ENCODE measurements at regions not wholly inside any gene's neighbourhood (a gene's known extent, or its start where the extent isn't known, plus 50 kb on each side); places are given as distances from the start of the nearest gene placed in this dataset.
"Not testable (repeated sequence)": the region's sequence is repeated elsewhere in the genome, so short reads cannot be mapped to it uniquely, and the experiment has no call there.

DNA sequence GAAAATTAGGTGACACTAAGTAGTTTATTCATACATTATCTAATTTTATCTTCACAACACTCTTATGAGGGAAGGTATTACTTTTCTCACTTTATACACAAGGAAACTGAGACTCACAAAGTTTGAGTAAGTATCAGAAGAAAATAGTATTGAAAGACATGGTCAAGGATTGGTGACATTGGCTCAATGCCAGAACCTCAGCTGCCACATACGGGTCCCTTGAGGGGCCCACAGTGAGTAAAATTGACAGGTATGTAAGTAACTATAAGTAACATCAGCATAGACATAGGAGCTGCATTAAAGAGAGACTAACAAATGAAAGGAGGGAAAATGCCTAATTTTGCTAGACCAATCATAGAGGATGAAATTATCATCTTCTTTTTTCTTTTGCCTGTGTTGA, 134.1 kb downstream of the COX18 start:
- no peak for DNase-seq

DNA sequence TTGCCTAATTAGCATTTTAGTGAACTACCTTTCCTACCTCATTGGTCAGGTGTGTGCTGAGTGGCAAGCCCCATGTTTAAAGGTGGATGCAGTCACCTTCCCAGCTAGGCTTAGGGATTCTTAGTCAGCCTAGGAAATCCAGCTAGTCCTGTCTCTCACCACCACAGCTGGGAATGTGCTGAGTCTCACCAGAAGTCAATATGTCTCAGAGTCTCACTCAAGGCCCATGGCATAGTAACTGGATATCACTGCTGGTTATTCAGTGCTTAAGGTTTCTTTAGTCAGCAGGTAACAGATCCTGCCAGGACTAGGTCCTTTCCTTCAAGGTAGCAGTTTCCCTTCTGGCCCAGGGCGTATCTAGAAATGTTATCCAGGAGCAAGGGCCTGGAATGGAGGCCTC, 136.5 kb downstream of the COX18 start:
- DNase-seq = no peak

DNA sequence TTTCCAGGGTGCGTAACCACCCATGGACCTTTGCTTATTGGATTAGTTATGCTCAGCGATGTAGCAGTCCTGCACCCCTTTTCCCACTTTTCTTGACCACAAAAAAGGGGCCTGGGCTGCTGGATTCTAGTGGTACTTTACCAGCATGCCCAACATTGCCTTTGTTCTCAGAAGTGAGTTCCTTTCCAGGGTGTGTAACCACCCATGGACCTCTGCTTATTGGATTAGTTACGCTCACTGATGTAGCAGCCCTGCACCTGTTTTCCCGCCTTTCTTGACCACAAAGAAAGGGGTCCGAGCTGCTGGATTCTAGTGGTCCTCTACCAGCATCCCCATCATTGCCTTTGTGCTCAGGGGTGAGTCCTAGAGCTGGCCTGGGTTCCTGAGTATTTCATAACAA, 138.2 kb downstream of the COX18 start:
- DNase-seq = no peak

DNA sequence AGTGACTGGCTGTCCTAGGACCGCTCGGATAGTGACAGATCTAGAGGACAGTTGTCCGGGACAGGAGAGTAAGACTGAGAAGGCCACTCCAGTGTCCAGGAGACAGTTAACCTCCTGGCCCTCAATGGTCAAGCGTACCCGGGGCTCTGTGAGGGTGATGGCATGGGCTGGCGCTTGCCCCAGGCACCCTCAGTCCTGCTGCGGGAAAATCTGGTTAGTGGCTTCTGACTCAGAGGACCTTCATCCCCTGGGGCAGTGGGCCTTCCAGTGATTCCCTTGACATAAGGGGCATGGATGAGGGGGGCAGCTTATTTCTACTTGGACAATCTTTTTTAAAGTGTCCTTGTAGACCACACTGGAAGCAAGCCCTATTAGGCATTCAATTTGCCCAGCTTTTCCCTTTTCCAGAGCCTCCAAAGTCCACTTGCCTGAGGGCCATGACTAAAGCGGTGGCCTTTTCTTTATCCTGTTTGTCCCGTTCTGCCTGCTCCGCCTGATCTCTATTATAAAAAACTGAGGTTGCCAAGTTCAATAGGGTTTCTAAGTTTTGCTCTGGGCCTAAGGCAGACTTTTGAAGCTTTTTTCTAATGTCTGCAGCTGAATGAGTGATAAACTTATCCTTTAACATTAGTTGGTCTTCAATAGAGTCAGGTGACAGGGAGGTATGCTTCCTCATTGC, 139.8 kb downstream of the COX18 start:
- DNase-seq = not testable (repeated sequence)

DNA sequence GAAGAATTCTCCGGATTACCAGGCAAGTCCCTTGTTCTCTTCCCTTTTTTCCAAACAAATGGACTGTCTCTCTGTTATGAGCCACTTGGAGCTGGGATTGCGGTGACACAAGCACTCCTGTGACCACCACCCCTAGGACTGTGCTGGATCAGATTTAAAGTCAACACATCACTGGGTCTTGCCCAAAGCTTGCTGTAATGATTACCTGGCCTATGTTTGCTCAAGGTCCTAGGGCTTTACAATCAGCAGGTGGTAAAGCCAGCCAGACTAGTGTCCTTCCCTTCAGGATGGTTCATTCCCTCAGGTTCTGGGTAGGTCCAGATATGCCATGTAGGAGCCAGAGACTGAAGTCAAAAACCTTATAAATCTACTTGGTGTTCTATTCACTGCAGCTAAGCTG, 144.7 kb downstream of the COX18 start:
- DNase-seq = no peak

DNA sequence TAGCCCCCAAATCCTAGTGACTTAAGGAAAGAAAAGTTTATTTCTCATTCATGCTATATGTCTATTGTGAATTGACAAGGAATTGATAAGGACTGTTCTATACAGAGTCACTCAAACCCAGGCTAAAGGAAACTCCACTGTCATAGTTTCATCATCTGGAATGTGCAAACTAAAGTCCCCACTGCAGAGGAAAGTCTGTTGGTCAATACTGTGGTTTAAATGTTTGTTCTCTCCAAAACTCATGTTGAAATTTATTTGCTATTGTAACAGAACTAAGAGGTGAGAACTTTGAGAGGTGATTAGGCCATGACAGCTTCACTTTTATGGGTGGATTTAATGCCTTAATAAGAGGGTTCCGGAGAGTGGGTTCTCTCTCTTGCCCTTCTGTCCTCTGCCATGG, 149.6 kb downstream of the COX18 start:
- DNase-seq = no peak

DNA sequence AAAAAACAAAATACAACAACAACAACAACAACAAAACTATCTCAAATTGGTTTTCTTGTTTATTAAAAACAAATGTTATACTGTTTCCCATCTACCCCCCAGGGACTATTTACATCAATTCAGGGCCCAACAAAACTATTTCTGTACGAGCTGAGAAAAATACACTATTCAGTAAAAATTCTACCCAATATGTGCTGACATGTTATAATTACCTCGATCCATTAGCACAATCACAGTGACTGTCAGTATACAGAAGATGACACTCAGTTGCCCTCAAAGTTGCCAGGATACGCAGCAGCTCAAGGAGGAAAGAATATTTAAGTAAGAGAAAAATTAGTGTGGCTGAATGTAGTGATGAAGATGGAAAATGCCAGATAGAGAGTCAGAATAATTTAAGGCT, 150.1 kb downstream of the COX18 start:
- DNase-seq = no peak

DNA sequence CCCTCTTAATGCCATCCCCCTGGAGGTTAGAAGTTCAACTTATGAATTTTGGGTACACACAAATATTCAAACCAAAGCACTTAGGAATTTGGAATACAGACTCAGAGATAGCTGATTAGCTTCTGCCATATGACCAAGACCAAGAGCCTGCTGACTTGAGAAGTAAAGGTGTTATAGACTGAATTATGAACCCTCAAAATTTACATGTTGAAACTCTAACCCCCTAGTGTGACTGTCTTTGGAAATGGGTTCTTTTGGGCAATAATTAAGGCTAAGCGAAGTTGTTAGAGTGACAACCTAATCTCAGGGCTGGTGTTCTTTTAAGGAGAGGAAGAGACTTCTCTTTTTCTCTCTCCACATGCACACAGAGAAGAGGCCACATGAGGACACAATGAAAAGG, 151.2 kb downstream of the COX18 start:
- DNase-seq = no peak

DNA sequence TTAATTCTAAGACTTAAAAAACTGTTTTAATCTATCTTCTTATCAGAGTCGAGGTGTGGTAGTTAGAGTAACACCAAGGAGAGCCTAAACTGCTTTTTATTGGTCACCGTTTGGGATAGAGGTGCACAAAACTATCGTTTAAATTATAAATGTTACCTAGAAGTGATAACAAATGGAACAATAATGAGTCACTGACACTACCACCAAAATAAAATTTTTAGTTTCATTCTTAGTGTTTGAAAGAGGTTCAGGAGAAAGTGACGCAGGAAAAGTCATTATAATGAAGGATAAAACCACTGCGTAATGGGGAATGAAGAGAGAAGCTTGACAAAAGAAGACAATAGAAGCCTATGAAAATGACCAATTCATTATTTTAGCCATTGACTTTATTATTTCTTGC, 158.2 kb downstream of the COX18 start:
- no peak for DNase-seq

DNA sequence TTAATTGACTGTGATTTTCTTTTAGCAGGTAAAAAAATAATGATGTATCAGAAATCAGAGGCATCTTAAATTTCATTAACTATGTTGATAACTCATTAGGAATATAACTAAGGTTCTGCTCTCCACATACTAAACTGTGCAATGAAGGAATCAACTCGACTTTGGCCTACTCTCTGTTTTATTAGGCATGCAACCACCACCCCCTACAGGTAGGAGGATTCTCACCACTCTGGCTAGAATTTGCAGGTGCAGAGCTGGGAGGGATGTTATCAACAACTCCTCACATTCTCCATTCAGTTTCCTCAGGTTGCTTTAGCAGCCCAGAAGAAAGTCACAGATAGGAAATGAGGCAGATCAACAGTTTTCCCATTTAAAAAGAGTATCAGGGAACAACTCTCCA, 160.1 kb downstream of the COX18 start:
- no peak for DNase-seq

DNA sequence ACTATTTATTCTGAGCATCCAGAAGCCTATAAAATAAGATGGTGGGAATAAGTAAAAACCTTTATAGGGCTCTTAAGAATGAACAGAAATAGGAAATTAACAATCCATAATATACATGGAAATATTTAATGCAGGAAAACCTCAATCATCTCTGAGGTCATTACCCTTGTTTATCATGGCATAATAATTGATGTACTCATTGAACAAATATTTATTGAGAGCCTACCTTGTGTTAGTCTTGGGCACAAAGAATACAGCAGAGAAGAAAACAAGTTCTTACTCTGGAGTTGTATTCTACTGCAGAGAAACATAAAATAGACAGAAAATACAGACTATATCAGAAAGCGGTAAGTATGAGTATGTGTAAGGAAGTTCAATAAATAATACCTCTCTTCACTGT, 167.2 kb downstream of the COX18 start:
- no peak for DNase-seq

DNA sequence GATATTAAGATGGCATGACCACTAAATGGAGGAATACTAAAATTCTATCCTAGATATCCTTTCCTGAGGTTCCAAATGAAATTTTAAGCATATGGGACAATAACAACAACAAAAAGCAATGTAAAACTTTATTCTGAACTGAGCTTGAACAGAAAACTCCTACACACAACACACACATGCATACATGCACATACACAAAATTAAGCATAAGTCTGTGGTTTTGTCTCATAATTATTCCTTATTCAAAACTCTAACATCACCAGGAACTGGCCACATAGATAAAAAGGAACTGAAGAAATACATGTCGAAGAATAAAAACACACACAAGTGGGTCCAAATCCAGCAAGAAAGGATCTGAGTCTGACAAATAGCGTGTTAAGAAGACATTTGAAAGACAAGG, 168.0 kb downstream of the COX18 start:
- DNase-seq = no peak

DNA sequence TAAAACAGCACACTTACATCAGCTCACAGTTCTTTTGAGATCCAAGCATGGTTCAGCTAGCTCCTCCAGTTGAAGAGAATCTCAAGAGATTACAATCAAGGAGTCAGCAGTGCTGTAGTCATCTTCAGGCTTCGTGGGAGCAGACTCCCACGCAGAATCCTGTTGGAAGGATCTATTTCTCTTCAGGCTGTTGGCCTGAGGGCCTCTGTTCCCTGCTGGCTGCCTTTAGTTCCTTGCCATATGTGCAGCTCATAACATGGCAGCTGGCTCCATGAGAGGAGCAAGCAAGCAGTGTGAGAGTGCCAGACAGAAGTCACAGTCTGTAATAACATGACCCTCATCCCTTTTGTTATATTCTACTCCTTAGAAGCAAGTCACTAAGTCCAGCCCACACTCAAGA, 168.6 kb downstream of the COX18 start:
- DNase-seq = no peak

DNA sequence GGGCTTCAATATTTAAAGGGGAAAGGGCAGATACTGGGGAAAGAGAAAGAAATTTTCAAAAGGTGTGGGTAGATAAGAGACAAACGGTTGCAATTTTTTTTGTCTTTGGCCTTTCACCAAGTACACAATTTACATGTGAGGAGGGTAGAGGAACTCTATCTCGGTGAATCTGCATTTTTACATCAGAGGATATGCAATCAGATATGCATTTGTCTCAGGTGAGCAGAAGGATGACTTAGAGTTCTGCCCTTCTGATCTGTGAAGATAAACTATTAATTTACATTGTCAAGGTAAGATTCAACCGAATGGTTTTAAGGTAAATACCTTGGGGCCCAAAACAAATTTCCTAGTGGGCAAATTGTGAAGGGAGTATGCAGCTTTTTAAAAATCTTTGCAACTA, 169.9 kb downstream of the COX18 start:
- no peak for DNase-seq

DNA sequence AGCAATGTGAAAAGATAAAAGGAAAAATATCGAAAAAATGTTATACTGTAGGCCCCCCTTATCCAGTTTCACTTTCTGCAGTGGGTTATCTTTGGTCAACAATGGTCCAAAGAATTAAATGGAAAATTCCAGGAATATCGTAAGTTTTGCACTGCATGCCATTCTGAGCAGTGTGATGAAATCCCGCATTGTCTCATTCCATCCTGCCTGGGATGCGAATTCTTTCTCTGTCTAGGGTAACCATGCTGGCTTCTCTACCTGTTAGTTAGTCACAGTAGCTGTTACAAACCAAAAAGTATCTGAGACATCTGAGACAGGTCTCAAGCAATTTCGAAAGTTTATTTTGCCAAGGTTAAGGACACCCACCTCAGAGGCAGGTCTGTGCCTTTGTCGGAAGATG, 170.3 kb downstream of the COX18 start:
- no peak for DNase-seq

DNA sequence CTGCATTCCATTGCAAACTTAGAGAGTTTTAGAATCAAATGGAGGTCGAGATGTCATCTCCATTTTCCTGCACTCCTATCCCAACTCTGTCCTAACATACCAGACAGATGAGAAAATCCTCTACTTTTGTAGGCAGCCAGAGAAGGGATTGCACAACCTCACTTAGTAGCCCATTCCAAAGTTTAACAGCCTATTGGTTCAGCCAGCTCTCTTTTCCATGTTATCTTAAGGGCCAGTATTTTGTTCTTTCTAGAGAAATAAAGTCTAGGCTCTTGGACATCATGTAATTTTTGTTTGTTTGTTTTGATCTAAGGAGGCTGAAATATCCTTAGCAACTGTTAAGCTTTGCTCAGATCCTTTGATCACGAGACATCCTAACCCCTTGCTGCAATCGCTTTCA, 173.0 kb downstream of the COX18 start:
- no peak for DNase-seq

DNA sequence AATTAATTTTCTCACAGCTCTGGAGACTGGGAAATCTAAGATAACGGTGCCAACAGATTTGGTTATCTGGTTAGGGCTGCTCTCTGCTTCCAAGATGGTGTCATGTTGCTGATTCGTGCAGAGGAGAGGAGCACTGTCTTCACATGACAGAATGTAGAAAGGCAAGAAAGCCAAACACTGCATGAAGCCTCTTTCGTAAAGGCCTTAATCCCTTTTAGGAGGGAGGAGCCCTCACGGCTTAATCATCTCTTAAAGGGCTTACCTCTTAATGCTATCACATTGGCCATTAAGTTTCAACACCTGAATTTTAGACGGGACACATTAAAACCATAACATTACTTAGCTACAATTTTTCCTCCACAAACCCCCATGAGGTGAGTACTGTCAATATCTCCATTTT, 174.1 kb downstream of the COX18 start:
- no peak for DNase-seq

DNA sequence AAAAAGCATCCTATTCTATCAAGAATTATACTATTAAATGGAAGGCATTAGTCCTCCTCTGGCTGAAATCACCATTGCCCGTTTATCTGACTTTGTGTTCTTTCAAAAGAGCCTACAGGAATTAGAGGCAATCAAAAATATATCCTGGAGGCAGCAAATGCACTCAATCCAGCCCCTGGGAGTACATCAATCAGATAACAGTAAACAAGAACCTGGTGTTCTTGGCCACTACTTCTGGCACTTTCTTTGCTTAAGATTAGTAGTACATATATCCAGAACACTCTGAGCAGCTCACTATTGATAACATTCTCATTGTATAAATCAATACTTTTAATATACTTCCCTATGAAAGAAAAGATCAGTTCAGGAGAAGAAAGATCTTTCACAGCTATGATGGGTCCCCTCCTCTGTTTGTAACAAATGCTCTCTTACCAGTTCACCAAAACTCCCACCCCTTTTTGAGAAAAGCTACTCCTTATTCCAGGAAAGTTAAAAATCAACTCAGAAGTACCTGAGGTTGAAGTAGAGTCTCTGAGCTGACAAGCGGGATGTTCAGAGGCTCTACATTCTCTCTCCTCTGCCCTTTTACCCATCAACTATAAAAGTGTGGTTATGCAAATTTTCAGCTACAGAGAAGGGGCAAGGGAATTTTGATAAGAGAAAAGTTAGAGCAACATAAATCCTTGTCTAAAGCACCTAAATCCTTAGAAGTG, 176.0 kb downstream of the COX18 start:
- DNase-seq = no peak

DNA sequence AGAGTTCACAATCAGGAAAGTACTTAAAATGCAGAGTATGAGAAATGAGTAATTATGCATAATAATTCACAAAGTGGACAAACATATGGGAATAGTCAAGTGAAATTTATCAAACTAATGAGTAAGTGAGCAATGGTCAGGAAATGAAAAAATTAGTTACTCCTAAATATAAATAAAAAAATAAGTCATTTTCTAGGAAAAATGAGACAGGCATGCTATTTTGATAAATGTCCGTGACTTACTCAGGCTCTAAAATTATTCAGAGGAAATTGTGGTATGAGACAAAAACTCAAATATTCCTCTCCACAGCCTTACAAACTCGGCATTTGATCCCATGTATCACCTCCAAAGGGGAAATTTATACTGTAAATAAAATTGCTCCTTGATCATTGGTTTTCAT, 181.2 kb downstream of the COX18 start:
- no peak for DNase-seq

DNA sequence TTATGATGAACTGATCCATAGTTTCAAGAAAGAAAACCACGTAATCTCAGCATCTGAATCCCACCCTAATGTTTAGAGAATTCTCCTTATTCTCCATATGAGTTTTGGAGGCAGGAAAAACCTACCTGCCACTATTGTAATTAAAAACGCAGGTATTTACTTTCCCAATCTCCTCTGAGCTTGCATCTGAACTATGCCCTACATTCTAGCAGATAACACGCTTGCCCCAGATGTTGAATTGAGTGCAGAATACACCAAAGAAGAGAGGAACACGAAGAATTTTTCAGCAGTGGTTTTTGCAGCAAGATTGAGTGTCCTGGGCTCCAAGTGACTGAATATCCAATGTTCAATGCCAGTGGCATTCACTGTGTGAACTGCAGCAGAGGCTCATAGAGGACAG, 182.4 kb downstream of the COX18 start:
- DNase-seq = no peak

DNA sequence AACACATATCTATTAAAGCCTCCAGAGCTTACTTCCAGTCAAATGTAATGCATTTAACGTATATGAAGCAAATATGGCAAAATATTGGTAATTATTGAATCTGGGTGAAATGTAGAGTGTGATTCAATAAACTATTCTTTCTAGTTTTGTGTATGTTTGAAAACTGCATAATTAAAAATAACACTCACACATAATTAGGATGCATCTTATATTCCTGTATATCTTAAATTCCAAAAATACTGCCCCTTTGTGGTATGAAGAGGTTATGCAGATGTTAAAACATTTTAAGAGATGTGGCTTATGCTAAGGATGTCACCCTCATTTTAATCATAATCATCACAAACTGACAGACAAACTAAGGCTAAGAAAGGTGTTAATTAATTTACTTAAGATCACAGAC, 182.9 kb downstream of the COX18 start:
- DNase-seq = no peak

DNA sequence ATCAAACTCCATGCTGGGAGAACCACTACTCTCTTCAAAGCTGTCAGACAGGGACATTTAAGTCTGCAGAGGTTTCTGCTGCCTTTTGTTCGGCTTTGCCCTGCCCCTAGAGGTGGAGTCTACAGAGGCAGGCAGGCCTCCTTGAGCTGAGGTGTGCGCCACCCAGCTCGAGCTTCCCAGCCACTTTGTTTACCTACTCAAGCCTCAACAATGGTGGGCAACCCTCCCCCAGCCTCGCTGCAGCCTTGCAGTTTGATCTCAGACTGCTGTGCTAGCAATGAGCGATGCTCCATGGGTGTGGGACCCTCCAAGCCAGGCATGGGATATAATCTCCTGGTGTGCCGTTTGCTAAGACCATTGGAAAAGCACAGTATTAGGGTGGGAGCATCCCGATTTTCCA, 185.3 kb downstream of the COX18 start:
- DNase-seq = not testable (repeated sequence)

DNA sequence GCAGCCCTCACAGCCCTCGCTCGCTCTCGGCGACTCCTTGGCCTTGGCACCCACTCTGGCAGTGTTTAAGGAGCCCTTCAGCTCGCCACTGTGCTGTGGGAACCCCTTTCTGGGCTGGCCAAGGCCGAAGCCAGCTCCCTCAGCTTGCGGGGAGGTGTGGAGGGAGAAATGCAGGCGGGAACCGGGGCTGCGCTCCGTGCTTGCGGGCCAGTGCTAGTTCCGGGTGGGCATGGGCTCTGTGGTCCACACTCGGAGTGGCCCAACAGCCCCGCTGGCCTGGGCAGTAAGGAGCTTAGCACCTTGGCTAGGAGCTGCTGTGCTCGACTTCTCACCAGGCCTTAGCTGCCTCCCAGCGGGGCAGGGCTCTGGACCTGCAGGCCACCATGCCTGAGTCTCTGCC, 192.6 kb downstream of the COX18 start:
- no peak for DNase-seq

DNA sequence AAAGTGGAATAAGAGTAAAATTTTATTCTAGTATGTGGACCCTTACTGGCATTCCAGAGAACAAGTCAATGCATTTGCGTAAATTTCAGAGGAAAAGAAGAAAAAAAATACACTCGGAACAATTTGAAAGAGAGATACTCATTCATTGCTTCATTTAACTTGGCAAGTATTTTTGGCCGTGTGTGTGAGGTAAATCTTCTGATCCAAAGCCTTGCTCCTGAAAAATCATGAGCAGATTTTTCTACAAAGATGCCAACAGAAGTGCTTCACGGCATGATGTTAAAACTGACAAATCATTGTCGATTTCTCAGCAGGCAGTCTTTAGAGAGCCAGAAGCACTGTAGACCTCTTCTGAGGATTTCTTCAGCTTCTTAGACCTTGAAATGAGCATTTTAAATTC, 194.0 kb downstream of the COX18 start:
- no peak for DNase-seq

DNA sequence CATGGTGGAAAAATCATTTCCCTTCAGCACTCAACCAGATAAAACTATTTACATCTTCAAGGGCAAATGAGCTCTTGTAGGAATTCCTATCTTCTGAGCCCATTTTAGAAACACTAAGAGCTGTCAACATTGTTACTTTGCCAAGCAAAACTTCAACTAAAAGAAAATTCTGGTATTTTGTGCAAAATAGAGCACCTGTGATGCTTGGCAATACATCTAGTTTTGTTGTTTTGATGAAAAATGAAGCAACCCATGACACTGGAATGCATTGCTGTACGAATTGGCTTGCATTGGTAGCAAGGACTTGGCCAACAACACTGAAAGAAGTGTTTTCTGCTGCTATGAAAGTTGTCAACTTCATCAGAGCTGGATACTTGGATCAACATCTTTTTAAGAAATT, 194.4 kb downstream of the COX18 start:
- no peak for DNase-seq
